ENCODE measurements at regions not wholly inside any gene's neighbourhood (a gene's known extent, or its start where the extent isn't known, plus 50 kb on each side); places are given as distances from the start of the nearest gene placed in this dataset.

- Histone ChIP-seq H3K36me3 (replicated peaks in 1 of 2; ENCODE audit: control insufficient read depth in 1 of 2, insufficient read depth in 2 of 2, low read length in 2 of 2) (no peaks in the 10 kb centered on the region), H3K4me2 (replicated peaks; ENCODE audit: extremely low read depth, low read length, poor library complexity, severe bottlenecking) (no peak overlapping the region), H3K4me3 (replicated peaks in 1 of 3; ENCODE audit: low read depth in 2 of 3, low read length in 3 of 3) (no peak overlapping the region), H3K27me3 (ENCODE audit: control insufficient read depth in 2 of 2, insufficient read depth in 2 of 2, low read length in 2 of 2) (peaks cover 19 to 53% of the 10 kb centered on the region in 2 donors), H3K4me1 (ENCODE audit: control insufficient read depth in 1 of 2, insufficient read depth in 2 of 2, low read length in 2 of 2) (peaks cover 22 to 27% of the 10 kb centered on the region in 2 donors), H2AFZ (ENCODE audit: insufficient read depth, low read depth, low read length, poor library complexity, severe bottlenecking) (no peak overlapping the region), H3K79me2 (ENCODE audit: insufficient read depth, low read length) (no peaks in the 10 kb centered on the region), H4K20me1 (ENCODE audit: insufficient read depth, low read length) (no peaks in the 10 kb centered on the region), H3K9ac (ENCODE audit: insufficient read depth, low read length, poor library complexity, severe bottlenecking) (no peak overlapping the region), H3K9me3 (replicated peaks in 1 of 2; ENCODE audit: control insufficient read depth in 1 of 2, insufficient read depth in 1 of 2, low read length in 2 of 2) (no peaks in the 10 kb centered on the region), H3K27ac (ENCODE audit: low read depth in 1 of 2, low read length in 2 of 2) (no peak overlapping the region)
- peaks cover 0 to 2% (median 0%) of the 10 kb centered on the region in 7 donors for H3K9me3 Mint-ChIP-seq
- intact Hi-C loops (cut with micrococcal nuclease): no loop called here
- H3K4me1 Mint-ChIP-seq: peaks cover 32% of the 10 kb centered on the region
- H3K4me3 Mint-ChIP-seq: no peak overlapping the region
- 93% methylated on average over 4 of the region's 7 CpGs for WGBS (ENCODE audit: insufficient coverage)
- H3K36me3 Mint-ChIP-seq: no peaks in the 10 kb centered on the region
- H3K27me3 Mint-ChIP-seq (ENCODE audit: low read depth in 3 of 3): peaks cover 12 to 29% (median 18%) of the 10 kb centered on the region in 3 donors
- no peak overlapping the region for H3K27ac Mint-ChIP-seq
- no peak for DNase-seq
- TF ChIP-seq CTCF (IDR thresholded peaks at IDR 0.05): no peak
Measured at GRCh38 chr18:26639149-26639548, 90.8 kb upstream of the KCTD1 start.

GRCh38 chr18:26637983-26638382 lies 89.6 kb upstream of the KCTD1 start:
- no peaks in the 10 kb centered on the region for H3K9me3 ChIP-seq (replicated peaks in 1 of 2; ENCODE audit: control insufficient read depth in 1 of 2, insufficient read depth in 1 of 2, low read length in 2 of 2)
- WGBS (ENCODE audit: insufficient coverage): 100% methylated on average over 1 of the region's 2 CpGs
- no peak overlapping the region for H3K27ac Mint-ChIP-seq
- H4K20me1 ChIP-seq (ENCODE audit: insufficient read depth, low read length): no peaks in the 10 kb centered on the region
- no peak overlapping the region for H2AFZ ChIP-seq (ENCODE audit: insufficient read depth, low read depth, low read length, poor library complexity, severe bottlenecking)
- peaks cover 10 to 27% (median 14%) of the 10 kb centered on the region in 3 donors for H3K27me3 Mint-ChIP-seq (ENCODE audit: low read depth in 3 of 3)
- H3K79me2 ChIP-seq (ENCODE audit: insufficient read depth, low read length): no peaks in the 10 kb centered on the region
- H3K4me1 ChIP-seq (ENCODE audit: control insufficient read depth in 1 of 2, insufficient read depth in 2 of 2, low read length in 2 of 2): peaks cover 13 to 17% of the 10 kb centered on the region in 2 donors
- no peak overlapping the region for H3K27ac ChIP-seq (ENCODE audit: low read depth in 1 of 2, low read length in 2 of 2)
- H3K4me2 ChIP-seq (replicated peaks; ENCODE audit: extremely low read depth, low read length, poor library complexity, severe bottlenecking): no peak overlapping the region
- no peak for DNase-seq
- H3K36me3 ChIP-seq (replicated peaks in 1 of 2; ENCODE audit: control insufficient read depth in 1 of 2, insufficient read depth in 2 of 2, low read length in 2 of 2): no peaks in the 10 kb centered on the region
- no peak overlapping the region for H3K4me3 Mint-ChIP-seq
- H3K9me3 Mint-ChIP-seq: no peaks in the 10 kb centered on the region
- H3K27me3 ChIP-seq (ENCODE audit: control insufficient read depth in 2 of 2, insufficient read depth in 2 of 2, low read length in 2 of 2): peaks cover 19 to 60% of the 10 kb centered on the region in 2 donors
- H3K36me3 Mint-ChIP-seq: no peaks in the 10 kb centered on the region
- H3K4me3 ChIP-seq (replicated peaks in 1 of 3; ENCODE audit: low read depth in 2 of 3, low read length in 3 of 3): no peak overlapping the region
- no peak overlapping the region for H3K9ac ChIP-seq (ENCODE audit: insufficient read depth, low read length, poor library complexity, severe bottlenecking)
- intact Hi-C loops (cut with micrococcal nuclease): no loop called here
- H3K4me1 Mint-ChIP-seq: peaks cover 21% of the 10 kb centered on the region
- TF ChIP-seq CTCF (IDR thresholded peaks at IDR 0.05): no peak

All from CD14-positive monocyte (primary cell).